ENCODE measurements at regions not wholly inside any gene's neighbourhood (a gene's known extent, or its start where the extent isn't known, plus 50 kb on each side); places are given as distances from the start of the nearest gene placed in this dataset.

DNA sequence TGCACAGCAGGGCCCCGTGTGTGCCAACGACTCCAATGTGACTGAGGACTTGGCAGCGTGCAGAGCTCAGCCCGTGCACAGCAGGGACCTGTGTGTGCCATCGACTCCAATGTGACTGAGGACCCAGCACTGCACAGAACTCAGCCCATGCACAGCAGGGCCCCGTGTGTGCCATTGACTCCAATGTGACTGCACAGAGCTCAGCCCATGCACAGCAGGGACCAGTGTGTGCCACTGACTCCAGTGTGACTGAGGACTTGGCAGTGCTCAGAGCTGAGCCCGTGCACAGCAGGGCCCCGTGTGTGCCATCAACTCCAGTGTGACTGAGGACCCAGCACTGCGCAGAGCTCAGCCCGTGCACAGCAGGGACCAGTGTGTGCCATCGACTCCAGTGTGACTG is 347.8 kb upstream of the B3GAT1 start (continued):
- TF ChIP-seq, protein P1, sequence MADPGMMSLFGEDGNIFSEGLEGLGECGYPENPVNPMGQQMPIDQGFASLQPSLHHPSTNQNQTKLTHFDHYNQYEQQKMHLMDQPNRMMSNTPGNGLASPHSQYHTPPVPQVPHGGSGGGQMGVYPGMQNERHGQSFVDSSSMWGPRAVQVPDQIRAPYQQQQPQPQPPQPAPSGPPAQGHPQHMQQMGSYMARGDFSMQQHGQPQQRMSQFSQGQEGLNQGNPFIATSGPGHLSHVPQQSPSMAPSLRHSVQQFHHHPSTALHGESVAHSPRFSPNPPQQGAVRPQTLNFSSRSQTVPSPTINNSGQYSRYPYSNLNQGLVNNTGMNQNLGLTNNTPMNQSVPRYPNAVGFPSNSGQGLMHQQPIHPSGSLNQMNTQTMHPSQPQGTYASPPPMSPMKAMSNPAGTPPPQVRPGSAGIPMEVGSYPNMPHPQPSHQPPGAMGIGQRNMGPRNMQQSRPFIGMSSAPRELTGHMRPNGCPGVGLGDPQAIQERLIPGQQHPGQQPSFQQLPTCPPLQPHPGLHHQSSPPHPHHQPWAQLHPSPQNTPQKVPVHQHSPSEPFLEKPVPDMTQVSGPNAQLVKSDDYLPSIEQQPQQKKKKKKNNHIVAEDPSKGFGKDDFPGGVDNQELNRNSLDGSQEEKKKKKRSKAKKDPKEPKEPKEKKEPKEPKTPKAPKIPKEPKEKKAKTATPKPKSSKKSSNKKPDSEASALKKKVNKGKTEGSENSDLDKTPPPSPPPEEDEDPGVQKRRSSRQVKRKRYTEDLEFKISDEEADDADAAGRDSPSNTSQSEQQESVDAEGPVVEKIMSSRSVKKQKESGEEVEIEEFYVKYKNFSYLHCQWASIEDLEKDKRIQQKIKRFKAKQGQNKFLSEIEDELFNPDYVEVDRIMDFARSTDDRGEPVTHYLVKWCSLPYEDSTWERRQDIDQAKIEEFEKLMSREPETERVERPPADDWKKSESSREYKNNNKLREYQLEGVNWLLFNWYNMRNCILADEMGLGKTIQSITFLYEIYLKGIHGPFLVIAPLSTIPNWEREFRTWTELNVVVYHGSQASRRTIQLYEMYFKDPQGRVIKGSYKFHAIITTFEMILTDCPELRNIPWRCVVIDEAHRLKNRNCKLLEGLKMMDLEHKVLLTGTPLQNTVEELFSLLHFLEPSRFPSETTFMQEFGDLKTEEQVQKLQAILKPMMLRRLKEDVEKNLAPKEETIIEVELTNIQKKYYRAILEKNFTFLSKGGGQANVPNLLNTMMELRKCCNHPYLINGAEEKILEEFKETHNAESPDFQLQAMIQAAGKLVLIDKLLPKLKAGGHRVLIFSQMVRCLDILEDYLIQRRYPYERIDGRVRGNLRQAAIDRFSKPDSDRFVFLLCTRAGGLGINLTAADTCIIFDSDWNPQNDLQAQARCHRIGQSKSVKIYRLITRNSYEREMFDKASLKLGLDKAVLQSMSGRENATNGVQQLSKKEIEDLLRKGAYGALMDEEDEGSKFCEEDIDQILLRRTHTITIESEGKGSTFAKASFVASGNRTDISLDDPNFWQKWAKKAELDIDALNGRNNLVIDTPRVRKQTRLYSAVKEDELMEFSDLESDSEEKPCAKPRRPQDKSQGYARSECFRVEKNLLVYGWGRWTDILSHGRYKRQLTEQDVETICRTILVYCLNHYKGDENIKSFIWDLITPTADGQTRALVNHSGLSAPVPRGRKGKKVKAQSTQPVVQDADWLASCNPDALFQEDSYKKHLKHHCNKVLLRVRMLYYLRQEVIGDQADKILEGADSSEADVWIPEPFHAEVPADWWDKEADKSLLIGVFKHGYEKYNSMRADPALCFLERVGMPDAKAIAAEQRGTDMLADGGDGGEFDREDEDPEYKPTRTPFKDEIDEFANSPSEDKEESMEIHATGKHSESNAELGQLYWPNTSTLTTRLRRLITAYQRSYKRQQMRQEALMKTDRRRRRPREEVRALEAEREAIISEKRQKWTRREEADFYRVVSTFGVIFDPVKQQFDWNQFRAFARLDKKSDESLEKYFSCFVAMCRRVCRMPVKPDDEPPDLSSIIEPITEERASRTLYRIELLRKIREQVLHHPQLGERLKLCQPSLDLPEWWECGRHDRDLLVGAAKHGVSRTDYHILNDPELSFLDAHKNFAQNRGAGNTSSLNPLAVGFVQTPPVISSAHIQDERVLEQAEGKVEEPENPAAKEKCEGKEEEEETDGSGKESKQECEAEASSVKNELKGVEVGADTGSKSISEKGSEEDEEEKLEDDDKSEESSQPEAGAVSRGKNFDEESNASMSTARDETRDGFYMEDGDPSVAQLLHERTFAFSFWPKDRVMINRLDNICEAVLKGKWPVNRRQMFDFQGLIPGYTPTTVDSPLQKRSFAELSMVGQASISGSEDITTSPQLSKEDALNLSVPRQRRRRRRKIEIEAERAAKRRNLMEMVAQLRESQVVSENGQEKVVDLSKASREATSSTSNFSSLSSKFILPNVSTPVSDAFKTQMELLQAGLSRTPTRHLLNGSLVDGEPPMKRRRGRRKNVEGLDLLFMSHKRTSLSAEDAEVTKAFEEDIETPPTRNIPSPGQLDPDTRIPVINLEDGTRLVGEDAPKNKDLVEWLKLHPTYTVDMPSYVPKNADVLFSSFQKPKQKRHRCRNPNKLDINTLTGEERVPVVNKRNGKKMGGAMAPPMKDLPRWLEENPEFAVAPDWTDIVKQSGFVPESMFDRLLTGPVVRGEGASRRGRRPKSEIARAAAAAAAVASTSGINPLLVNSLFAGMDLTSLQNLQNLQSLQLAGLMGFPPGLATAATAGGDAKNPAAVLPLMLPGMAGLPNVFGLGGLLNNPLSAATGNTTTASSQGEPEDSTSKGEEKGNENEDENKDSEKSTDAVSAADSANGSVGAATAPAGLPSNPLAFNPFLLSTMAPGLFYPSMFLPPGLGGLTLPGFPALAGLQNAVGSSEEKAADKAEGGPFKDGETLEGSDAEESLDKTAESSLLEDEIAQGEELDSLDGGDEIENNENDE (IDR thresholded peaks at IDR 0.05; ENCODE audit: insufficient replicate concordance, low read length) = no peak
- TF ChIP-seq JUN (IDR thresholded peaks at IDR 0.05; ENCODE audit: low read depth, low read length) (no peak), POLR2AphosphoS5 (IDR thresholded peaks at IDR 0.05; ENCODE audit: low read depth, low read length) (no peak), HDAC6 (IDR thresholded peaks at IDR 0.05; ENCODE audit: low read depth, low read length) (no peak)
